Erythroblast (primary cell): ENCODE measurements at regions not wholly inside any gene's neighbourhood (a gene's known extent, or its start where the extent isn't known, plus 50 kb on each side); places are given as distances from the start of the nearest gene placed in this dataset.

Source experiments
- DNase-seq, 2 experiments: peaks; one replicate each; lab custom pipeline; 2025; lab: John Stamatoyannopoulos, UW
- GATA1 ChIP-seq: IDR thresholded peaks from 2 replicates; pipeline ENCODE4 v1.6.1; 2011; ENCODE audit warnings: low read depth, mild to moderate bottlenecking, control low read depth, low read length, moderate library complexity
- POLR2A ChIP-seq: IDR thresholded peaks from 2 replicates; pipeline ENCODE4 v1.6.1; 2011; ENCODE audit warnings: mild to moderate bottlenecking, low read length

DNA sequence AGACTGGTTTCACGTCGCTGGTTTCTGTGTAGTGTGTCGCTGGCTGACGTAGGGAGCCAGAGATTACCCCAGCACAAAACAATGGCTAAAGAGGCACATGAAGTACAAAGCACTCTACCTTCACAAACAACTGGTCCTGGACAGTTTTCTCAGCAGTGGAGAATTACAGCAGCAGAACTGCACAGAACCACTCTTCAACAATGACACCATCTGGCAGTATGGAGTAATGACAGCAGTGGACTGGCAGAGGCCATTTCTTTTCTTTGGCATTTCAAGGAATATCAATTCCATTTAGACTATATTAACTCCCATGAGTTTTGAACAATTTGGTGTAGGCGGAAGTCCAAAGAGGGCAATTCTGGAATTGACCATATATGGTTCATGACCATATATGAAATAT, 1074.1 kb downstream of the AACS start:
- TF ChIP-seq GATA1 (no peak), POLR2A (no peak)
- no peak for DNase-seq

DNA sequence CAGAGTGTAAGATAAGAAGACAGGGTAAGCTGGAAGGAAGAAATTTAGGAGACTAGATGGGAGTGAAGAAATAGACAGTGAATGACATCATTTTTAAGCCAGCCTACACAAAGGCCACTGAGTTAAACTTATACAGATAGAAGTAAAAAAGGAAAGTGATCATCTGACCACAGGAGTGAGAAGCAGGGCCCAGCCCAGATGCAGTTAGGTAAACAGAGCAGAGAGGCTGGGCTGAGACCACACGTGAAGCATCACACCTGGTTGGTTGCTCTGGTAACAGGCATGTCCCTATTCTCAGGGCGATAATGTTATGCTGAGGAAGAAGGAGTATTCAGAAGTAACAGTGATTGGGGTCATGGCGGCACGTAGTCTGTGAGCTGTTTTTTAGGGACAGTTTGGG, 1079.4 kb downstream of the AACS start:
- no peak for TF ChIP-seq GATA1
- no peak for TF ChIP-seq POLR2A
- no peak for DNase-seq

DNA sequence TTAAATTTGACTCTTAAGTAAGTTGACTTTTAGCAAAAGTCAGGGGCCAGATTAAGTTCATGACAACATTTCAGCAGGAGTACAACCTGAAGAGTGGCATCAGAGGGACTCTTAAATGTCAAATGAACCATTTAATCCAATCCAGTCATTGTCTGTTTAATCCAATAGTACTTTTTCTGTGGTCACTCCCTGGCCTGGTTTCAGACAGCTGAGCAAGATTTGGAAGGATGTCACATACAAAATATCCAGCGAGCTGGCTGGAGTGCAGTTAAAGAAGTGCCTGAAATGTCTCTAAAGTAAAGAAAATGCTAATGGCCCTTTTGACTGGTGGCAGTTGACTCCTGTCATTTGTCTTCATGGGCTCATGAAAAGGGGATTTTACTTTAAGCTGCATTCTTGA, 1082.1 kb downstream of the AACS start:
- DNase-seq, result no peak
- no peak for TF ChIP-seq GATA1
- TF ChIP-seq POLR2A, result no peak

DNA sequence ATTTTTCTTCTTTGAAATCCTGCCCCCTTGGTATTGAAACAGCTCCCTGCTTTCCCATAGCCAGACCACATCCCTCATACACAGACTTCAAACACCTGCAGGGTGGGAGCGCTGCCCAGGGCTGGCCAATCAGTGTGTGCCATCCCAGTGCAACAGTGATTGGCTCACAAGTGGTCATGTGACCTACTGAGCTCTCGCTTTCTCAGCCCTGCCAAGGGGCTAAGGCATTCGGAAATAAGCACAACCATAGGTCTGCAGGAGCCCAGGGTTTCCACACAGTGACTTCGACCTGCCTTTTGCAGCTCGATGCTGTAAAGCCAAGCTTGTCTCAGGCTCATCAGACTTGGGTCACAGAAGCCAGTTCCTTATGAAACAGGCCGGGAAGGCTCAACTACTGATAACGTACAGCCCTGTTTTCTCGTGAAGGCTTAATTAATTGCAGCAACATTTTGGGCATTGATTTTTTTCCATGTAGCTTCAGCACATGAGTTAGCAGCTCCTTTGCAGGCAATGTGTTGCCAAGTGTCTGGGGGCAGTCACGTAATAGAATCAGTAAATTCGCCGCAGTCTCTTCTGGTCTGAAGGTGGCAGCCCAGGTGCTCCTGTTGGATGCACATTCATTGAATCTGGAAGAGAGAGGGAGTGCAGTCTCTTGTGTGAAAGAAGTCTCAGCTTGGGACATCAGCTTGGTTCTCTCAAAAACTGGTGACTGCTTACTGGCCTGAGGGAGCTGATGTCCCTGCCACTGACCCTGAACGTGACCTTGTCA, 1091.8 kb downstream of the AACS start:
- DNase-seq, result no peak
- TF ChIP-seq POLR2A (no peak), GATA1 (no peak)

DNA sequence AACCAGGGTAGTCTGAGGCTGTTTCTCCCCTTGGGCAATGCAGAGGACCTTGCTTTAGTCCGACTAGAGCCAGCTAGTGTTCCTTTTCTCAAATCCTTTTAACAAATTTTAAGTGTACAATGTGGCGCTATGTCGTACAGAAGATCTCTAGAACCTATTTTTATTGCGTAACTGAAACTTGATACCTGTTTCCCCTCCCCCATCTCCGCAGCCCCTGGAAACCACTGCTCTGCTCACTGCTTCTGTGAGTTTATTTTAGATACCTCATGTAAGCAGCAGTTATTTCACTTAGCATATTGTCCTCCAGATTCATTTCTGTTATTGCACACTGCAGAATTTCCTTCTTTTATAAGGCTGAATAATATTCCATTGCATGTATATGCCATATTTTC, 1092.3 kb downstream of the AACS start:
- TF ChIP-seq POLR2A, result no peak
- DNase-seq, result no peak

DNA sequence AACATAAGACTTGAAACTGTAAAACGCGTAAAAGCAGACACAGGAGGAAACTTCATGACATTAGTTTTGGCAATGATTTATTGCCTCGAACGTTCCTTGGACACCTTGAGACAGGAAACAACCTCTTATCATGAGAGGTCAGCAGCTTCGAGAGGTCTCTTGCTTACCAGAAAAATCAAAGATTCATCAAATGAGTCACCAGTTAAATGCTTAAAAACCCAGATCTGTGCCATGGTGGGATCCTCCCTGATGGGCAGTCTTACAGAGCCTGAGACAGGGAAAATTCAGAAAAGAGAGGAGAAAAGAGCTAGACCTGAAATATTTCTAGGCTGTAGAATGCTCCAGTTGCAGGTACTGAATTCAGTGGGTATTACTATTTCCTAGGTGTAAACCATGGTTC, 1093.9 kb downstream of the AACS start:
- TF ChIP-seq POLR2A (no peak), GATA1 (no peak)

DNA sequence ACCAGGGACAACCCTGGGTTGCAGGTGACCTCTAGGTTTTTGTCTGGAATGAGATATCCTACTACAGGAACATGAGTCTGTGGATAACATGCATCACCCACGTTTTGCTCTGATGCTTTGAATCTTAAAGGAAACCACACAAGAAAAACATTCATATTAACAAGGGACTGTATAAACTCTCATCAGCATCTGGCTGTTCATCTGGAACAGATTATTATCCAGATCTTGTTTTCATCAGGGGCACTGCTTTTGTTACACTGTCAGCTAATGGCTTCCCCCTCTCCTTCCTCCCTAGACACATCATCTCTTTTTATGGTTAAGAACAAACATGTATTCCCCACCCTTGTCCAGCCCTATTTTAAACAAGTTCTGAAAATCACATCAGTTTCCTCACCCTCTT, 1095.7 kb downstream of the AACS start:
- DNase-seq, result no peak
- no peak for TF ChIP-seq POLR2A
- no peak for TF ChIP-seq GATA1

More for the DNA sequence above, 1093.9 kb downstream of the AACS start:
- DNase-seq, result no peak

DNA sequence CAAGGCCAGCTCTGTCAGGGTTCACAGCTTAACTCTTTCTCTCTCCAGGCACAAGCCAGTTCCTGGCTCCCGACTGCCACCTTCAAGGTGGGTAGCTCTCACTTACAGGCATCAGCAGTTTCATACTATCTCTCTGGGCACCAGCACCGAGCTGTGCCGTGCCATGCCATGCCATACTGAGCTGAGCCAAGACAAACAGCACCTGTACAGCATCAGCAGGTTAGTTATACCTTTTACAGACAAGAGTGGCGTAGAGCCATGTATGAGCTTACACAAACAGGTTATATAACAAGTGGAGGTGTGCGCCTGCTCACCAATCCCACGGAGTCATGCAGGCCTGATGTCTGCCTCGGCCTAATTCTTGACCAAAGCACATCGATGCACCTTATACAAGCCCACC, 1098.7 kb downstream of the AACS start:
- DNase-seq, result no peak
- TF ChIP-seq POLR2A, result no peak
- TF ChIP-seq GATA1, result no peak

DNA sequence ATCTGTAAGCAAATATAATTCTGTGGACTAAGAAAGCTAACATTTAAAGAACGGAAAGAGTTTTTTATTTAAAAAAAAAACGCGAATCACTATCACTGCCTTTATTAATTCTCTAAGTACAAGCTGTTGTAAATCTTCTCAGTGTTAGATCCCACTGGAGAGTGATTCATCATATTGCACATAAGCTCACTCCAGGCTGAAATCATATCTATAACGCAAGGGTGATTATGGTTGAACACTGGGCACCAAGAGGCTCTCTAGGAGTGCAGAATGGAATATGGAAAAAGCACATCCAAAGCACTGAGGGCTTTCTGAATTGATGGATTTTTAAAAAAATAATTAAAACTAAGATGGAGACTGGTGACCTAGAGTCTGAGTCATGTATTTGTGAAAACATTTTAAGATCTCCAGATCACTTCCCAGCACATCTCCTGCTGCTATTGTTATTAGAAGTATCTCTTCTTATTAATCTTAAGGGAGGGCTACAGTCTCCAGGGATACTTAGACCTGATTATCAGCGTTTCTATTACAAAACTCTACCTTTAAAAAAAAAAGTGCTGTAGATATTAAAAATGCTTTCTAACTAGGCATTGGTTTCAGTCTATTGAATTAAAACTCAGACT, 1106.8 kb downstream of the AACS start:
- no peak for DNase-seq
- TF ChIP-seq POLR2A, result no peak
- TF ChIP-seq GATA1, result no peak

DNA sequence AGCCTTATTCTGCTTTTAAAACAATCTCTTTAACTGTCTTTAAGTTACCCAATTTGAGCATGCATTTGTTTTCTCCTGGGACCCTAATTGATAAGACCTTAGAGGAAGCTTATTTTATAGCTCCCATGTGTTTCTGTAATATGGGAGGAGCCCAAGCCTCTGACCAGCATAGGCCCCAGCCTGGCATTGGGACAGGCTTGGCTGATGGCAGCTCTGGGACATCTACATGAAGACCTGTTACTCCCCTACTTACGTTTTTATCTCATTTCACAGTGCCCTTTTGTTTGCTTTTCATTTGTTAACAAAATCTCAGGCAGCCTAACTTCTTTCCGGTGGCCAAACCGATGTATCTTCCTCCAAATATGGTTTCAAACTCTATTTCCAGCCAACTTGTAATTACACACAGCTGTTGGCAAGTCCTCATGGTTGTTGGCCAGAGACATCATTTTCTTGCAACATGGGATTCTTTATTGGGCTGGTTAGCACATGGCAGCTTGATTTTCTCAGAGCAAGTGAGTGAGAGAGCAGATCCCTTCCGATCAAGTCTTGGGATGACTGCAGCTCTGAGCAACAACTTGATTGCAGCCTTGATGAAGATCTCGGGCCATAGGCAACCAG, 1117.5 kb downstream of the AACS start:
- DNase-seq, result no peak

DNA sequence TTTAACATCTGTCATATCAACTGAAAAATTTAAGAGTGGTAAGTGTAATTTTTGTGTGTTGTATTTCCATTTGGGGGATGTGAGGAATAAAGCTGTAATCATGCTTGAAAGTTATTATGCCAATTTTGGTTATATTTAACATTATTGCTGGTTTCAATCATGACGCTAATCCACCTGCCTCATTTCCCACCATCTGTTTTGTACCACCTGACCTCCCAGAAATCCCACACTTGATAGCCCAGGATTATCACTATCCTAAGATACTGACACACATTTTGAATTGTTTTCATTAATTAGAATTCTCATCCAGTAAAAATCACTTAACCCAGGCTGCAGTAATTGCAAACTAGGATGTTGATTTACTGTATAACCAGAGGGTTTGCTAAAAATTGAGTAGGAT, 1119.8 kb downstream of the AACS start:
- TF ChIP-seq GATA1, result no peak
- no peak for TF ChIP-seq POLR2A
- no peak for DNase-seq

More for the DNA sequence above, 1117.5 kb downstream of the AACS start:
- no peak for TF ChIP-seq GATA1
- no peak for TF ChIP-seq POLR2A

DNA sequence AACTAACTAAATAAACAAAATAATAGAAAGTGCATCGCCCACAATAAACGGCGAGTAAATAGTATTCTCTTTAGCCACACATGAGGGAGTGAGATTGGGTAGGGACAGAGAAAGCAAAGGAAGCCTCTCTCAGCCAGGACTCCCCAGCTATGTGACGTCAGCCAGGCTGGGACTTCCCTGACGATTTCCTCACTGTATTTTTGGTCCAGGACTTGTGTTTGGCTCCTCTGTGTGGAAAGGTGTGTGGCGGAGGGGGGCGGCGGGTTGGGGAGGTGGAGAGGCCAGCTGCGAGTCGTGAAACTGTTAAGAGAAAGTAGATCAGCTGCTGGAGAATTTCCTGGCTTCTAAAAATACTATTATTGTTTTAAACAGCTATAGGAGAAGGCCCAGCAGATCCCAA, 1124.6 kb downstream of the AACS start:
- no peak for DNase-seq
- TF ChIP-seq GATA1 (no peak), POLR2A (no peak)

DNA sequence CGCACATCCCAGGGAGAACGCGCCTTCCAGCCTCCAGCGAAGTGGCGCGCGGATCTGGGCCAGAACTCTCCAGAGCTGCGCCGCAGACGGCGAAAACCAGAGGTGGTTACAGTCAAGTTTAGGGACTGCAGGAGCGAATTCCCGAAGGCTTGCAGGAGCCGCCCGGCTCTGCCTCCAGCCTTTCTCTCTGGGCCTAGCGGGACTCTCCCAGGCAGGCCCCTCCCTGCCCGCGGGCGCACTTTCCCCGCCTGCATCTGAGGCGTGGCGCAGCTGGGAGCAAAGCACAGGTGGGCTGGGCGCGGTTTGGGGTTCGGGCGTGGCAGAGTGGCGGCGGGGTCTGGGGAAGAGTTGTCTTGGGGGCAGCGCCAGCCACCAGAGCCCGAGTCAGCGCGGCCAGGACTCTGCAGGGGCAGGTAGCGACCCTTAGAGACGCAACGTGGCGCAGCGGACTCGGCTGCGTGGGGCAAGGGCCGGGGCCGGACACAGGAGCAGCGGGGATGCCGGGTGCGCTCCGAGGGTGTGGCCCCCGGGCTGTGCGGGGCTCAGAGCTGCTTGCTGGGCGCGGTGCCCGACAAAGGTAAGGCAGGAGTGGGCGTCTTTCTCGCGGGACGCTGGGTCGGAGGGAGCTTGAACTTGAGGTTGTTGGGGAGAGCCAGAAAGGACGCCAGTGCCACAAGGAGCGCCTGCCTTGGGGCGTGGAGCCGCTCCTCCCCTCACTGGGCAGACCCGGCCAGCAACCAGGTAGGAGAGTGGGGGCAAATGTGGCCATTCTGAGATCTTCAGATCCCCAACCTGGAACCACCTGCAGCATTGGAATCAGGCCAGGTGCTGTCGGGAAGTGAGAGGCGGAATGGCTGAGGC, 1126.0 kb downstream of the AACS start:
- TF ChIP-seq POLR2A (no peak), GATA1 (no peak)
- DNase-seq, result no peak

DNA sequence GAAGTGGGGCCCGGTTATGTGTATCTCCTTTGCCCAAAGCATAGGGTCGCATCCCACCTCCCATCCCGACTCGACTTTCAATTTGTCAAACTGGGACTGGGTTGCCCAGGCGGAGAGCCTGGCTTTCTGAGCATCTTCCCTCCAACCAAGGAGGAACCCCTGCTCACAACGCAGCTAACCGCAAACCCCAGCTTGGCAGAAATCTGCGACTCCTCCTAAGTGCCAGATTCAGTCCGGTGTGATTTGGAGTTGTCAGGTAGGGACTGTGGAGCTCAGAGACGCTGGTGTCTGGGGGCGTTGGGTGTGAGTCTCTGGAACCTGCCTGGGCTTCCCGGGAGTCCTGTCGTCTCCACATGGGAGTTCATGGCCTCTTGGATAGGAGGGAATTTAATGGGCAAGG, 1126.7 kb downstream of the AACS start:
- no peak for DNase-seq
- TF ChIP-seq GATA1 (no peak), POLR2A (no peak)

DNA sequence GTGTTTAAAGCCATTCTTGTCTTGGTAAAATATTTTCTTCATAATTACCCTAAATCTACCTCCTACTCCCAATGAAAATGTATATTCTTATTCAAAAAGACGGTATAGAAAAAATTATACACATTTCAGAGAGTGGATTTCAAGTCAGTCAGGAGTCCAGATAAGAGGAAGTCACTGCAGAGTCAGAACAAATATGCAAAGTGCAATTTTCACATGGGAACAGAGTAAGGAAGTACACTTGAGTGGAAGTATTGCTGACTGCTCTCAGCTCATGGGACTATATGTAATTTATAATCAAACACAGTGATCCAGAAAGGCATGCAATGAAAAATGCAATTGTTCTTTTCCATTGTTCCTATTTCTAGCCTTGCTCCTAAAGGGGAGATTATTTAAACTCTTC, 1128.0 kb downstream of the AACS start:
- no peak for TF ChIP-seq POLR2A
- no peak for TF ChIP-seq GATA1
- DNase-seq, result no peak
